HG02852 (cell line): ENCODE measurements at regions not wholly inside any gene's neighbourhood (a gene's known extent, or its start where the extent isn't known, plus 50 kb on each side); places are given as distances from the start of the nearest gene placed in this dataset.

Experiments
- ATAC-seq: cut with Tn5 transposase; IDR thresholded peaks from one replicate; pipeline ENCODE4 v1.9.1; 2021; ENCODE audit warnings: mild to moderate bottlenecking, moderate library complexity; ENCODE audit not compliant: unreplicated experiment

DNA sequence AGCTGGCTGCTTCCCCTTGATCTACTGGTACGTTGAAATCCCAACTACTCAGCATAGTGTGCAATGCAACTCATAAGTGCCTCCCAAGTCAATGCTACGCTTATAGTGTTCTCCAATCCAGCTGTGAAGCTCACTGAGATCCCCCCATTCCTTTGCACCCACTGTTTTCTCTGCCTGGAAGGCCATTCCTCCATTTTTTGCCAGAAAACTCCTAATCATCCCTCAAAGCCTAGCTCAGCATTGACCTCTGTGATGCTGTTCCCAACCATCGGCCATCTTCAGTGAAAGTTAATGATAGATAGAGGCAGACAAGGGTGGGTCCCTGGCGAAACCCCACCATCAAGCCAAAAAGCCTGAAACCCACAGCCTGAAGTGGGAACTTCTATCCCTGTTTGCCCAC lies 211.0 kb downstream of the ENC1 start:
- ATAC-seq: no peak

DNA sequence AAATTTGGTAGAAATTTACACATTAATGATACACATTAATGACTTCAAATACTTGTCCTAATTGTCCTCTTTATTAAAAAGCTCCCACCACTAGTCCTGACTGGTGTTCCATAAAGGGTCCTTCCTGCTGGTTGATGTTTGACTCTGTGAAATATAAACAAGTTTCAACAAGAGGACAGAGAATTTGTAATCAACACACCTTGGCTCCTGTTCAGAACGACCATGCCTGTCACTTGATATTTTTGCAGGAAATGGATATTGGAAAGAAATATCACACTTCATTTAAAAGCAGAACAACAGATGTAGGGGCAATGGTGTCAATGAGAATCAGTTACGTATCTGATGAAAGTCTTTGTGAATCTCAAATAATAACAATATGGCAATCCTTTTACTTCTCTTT lies 211.7 kb downstream of the ENC1 start:
- ATAC-seq: no peak

DNA sequence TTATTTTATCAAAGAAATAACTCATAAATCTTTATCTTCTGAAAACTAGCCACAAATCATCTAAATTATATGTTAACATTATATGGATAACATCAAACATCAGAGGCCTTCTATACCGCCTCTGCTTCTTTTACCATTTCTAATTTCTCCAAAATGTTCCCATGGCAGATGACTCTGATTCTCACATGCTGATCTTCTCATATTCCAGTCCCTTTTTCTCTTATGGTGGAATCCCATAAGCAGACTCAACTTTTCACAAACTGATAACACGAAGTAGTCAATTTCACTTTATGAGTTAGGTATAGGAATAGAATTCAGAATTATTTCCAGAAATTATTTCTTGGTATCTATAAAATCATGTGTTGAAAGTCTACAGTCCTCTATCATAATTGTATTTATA lies 212.3 kb downstream of the ENC1 start:
- no peak for ATAC-seq

DNA sequence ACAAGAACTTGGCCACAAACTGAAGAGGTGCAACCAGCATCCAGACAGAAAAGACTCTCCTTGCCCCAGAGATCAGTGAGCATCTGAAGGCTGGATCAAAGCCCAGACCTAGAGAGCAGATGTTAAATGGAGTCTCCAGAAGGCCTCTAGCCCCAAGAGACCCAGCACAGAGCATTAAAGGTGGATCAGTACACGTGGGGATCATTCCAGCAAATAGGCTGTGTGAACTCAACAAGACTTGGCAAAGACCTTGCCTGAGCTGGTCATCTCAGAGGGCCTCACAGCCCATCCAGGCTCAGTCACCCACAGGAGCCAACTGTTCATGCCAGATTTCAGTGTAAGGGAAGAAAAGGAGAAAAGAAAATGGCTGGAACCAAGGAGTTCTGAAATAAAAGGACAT lies 214.0 kb downstream of the ENC1 start:
- ATAC-seq: no peak

DNA sequence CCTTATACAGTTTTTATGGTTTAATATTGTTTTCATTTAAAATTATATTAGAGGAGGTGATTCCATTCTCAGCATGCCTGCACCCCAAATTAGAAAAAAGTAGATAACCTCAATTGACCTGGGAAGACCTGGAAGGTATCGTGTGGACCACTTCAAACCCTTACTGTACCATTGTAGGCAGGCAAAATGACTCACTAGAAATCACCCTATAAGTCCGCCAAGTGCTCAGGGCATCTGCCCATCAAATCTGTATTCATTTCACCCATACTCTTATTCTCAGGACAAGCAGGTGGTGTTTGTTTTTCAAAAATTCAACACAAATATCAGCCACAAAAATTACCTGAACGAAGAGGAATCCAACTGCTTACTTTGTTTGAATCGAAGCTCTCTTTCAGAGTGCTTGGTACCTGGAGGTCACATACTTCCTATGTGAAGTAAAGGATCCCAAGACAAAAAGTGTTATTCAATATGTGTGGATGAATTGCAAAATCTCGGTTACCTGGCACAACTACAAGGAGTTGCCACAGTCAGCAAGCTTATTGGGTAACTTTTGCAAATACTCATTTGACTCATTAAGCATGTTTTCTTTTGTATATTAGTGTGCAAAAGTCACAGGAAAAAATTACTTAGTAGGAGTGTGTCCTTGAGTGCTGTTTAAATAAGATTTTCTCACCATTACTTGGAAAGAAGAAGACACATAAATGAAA lies 216.2 kb downstream of the ENC1 start:
- ATAC-seq: no peak

DNA sequence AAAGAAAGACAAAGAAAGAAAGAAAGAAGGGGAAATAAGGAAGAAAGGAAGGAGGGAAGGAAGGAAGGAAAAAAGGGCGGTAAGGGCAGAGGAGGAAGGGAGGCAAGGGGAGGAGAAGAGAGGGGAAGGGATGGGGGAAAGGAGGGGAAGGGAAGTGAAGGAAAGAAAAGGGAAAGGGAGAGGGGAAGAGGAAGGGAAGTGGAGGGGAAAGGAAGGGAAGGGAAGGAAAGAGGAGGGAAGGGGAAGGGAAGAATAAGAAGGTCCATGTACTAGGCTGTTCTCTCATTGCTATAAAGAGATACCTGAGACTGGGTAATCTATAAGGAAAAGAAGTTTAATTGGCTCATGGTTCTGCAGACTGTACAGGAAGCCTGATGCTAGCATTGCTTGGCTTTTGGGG lies 217.1 kb downstream of the ENC1 start:
- ATAC-seq: no peak

DNA sequence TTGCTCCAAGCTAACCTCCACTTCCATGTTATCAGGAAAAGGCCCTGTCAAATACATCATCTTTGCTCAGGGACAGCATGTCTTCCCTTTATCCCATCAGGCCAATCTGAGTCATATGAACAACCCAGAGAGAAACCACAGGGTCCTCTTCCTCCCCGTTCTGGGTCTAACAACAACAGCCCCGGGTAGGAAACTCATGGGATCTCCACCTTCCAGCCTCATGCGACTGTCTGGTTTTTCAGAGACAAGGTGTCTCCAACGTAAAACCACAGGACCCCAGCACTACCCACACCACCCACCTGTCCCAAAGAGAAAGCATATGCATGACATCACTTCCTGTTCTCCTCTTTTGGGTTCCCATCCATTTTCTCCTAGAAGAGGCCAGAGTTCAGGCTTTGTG lies 217.9 kb downstream of the ENC1 start:
- no peak for ATAC-seq

DNA sequence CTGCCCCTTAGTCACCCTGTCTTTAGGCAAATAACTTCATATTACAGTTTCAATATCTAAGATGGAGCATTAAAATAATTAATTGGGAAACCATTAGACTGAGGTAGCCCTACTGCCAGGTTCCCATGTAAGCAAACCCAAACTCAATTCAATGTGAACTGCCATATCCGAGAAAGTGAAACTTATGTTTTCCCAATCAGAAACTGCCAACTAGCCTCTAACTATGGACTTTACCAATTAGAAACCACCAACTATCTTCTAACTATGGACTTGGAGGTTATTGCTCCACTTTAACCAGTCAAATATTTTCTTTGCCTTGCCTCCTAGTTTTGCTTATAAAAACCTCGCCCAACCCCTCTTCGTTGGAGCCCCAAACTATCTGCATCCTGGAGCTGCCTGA lies 218.5 kb downstream of the ENC1 start:
- no peak for ATAC-seq

DNA sequence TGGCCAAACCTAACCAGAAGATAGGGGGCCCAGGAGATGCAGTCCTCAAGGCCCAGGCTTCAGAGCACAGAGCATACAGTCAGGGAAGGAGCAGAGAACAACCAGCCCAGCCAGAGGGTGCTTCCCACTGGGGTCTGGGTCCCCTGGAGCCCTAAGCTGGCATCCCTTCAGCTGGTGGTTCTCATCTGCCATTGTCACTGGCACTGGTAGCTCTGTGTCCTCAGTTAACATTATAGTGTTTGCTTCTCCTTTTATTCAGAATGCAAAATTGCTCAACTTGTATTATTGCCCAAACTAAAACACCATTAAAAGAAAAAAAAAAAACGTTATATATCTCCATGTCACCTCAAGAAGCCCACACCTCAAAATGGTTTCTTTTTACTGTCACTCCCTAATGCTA lies 219.2 kb downstream of the ENC1 start:
- no peak for ATAC-seq

DNA sequence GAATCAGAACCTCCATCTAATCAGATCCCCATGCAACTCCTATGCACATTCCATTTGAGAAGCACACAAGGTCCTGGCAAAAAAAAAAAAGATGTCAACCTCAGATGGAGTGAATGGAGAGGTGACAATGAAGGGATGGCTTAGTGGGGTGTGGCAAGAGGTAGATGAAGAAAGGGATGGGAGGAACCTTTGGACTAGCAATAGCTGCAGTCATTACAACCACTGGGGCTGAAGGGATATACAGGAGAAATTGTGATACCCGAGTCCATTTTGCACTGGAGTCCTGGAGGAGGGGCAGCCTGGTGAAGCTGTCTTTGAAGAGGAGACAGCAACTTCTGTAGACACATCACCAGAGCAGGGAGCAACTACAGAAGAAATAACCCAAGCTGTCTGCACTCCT lies 219.6 kb downstream of the ENC1 start:
- ATAC-seq: no peak

DNA sequence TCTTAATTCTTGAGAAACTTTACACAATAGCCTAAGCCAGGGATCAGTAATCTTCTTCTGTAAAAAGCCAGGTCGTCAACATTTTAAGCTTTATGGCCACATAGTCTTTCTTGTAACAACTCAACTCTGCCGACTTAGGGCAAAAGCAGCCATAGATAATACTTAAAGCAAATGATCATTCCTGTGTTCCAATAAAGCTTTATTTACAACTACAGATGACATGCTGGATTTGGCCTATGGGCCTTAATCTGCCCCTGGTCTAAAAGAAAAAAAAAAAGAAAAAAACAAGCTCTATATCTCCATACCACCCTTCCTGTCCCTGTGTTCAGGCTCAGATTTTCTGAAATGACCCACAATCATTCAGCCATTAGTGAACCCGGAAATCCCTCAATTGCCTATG lies 220.3 kb downstream of the ENC1 start:
- no peak for ATAC-seq

DNA sequence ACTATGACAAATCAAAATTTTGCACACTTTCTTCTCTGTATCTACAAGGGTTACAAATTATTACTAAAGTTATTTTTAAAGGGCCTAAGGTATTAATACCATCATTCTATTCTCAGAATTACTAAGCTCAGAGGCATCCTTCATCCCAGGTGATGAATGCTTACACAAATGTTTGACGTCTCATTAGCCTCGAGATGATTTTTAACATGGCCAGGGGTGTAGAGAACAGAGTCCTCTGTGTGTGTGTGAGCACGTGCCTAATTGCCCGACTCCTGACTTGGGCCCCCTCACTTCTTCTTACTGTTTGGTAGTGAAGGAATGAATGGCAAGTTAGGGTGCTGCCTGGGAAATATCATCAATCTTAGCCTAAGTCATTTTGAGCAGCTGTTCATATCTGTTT lies 221.1 kb downstream of the ENC1 start:
- no peak for ATAC-seq

DNA sequence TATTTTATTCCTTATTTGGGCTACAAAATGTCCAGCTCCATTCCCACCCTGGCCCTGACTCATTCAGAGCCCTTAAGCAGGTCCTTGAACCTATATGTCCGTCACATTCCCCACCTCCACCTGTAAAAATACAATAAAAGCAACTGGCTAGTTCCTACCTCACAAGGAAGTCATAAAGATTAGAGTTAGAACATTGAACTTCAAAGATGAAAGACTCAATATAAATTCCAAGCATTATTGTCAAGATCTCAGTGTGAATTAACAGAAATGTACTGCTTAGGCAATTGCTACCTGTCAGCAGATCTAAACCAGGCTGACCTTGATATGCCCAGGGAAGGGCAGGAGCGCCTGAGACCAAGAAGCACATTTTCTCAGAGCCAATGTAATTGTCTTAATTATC lies 221.8 kb downstream of the ENC1 start:
- ATAC-seq: no peak

DNA sequence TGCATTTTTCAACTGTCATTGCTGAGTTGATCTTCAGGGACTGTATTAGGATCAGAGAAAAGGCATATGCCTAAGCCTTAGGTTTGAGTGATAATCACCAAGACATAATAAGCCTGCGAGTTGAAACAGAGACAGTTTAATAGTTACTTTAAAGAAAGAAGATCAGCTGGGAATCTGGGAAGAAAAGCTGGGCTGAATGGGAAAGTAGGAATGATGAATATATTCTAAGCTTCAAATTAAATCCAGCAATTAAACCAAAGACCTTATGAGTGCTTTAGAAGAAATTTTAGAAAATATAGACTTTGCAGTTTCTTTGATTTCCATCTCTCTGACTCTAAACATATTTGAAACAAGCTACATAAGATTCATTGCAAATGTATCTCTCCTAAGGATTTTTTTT lies 222.3 kb downstream of the ENC1 start:
- no peak for ATAC-seq

DNA sequence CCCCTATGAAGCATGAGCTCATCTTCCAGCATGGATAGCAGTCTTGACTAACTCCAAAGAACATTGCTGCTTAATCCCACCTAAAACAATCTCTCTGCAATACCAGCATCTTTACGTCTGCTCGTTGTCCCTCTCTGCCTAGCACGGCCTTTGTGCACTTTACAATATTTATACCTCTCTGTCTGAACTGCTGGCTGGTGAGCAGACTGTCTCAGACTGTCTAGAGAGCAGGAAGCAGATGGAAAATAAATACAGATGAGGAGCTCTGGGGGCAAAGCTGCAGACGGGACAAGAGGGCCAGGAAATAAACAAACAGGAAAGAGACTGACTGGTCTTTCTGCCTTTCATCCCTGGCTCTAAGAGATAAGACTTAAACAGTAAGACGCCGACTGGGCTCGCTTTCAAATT lies 224.8 kb downstream of the ENC1 start:
- ATAC-seq: no peak

DNA sequence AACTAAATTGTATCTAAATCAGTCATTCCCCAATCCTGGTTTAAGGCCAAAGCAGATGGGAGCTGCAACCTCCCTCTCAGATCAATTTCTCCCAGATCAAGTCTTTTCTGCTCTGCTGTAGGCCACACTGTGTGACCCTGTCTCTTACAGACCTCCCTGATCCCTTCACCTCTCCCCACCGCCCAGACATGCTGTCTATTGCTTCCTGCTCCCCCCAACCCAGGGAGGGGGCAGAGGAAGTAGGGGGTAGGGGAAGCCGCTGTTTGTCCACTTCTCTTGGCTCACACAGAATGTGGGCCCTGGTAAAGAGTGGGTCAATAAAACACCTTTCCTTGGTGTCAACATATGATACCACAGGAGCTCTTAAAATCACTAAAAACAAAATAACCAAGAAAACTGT lies 226.3 kb downstream of the ENC1 start:
- no peak for ATAC-seq

DNA sequence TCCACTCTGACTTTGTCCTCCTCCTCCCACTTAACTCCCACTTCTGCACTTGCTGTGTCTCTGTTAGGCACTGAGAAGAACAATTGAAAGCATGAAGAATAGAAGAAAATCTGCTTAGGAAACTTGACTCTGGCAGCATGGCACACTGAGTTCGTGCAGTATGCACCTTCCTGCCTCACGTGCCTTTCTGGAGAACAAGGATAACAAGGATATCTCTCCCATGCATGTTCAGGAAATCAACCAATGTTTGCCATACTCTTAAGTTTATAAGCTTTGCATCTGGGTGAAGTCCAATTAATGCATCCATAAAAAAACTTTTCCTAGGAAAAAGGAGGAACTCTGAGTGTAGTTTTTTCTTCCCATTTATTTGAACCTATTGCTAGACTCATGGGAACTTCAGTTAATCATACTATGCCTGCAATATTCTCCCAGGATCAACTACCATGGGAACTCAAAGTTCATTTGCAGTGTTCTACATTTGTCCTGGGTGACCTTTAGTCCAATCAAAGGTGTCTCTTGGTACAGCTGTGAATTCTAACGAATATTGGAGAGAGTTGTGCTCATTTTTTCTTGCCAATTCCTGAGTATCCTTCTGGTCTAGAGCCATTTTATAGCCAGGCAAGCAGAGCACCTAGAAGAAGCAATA lies 227.0 kb downstream of the ENC1 start:
- ATAC-seq: no peak

DNA sequence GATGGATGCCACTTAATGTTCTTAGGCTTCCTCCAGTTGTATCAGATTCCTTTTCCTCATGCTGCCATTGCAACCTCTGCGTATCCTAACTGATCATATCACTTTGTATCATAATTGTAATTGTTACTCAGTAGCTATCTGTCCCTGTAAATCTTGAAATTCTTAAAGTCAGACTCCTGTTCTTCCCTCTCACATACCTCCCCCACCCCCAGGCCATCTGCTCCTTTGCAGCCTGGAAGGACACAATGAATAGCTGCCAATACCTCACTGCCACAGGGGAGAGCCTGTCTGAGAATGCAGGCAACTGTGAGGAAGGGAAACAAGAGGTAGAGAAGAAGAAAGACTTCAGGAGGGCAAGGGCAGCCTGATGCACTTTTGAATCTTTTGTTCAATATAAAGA lies 228.5 kb downstream of the ENC1 start:
- ATAC-seq: no peak

DNA sequence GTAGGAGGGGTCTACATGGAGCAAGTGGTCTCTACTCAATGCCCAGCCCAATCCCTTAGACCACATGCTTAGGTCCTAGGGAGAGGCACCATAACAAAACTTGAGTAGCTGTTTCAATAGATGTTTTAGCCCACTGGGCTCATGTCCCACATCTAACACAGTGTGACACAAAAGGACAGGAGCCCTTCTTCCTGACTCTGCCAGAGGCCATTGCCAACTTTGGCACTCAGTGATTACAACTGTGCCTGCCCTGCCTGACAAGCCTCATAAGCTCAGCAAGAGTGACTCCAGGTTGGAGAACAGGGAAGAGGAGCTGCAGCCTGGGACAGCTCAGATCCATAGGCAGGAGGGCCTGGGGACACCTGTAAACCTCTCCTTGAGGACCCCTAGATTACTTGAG lies 230.8 kb downstream of the ENC1 start:
- no peak for ATAC-seq

DNA sequence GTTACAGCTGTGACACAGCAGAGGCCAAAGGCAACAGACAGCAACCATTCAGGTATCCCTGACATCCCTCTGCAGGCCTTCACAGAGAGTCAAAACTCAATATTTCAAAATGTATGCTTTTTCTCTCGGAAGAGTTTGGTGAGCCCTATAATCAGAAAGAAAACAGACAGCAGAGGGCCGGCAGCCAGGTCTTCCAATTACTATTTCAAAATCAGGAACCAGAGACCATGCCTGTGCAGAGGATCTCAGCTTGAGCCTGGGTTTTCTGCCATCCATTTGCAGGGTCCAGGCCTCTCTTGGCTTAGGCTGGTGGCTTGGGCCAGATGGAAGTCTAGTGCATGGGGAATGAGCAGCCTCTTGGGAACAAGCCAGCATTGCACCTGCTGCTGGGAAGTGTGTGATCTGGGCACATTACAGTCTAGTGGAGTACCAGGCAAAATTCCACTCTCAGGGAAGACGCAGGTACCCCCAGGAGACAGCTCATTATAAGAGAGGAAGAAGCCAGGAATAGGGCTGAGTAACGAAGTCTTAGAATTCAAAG lies 231.3 kb downstream of the ENC1 start:
- ATAC-seq: no peak

DNA sequence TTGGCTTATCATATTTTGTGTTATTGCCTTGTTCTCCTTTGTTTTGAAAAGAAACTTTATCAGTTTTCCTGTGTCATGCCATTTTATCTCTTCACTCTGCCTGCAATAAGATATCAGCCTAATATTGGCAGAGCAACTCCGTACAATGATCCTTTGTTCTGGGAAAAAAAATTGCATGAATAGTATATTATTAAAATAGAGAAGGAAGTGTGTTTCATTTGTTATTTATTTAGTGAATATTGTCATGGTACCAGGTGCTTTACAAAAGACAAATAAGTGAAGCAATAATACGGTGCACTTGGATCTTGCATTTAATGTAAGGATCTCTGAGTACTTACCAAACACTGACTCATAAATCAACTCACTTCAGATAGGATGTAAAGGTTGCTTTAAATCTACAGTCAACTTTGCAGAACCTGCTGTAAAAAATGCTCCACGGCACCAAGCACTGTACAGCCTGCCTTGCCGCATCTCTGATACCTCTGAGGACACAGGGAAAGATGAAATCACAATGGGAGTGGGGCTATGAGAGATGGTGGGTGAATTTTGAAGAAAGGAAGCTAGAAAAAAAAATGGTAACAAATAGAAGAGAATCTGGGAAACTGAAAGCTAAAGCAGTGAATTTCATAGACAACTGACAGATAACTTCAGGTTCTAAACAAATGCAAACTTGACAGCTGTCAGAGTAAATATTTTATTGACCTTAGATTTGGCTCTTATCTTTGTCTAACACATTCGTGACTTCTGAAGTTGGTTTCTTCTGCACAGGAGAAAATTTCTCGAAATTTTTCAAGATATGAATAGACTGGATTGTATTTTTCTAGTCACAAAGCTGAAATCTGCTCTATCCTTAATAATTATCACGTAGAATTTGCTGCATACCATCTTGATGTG lies 232.1 kb downstream of the ENC1 start:
- no peak for ATAC-seq

DNA sequence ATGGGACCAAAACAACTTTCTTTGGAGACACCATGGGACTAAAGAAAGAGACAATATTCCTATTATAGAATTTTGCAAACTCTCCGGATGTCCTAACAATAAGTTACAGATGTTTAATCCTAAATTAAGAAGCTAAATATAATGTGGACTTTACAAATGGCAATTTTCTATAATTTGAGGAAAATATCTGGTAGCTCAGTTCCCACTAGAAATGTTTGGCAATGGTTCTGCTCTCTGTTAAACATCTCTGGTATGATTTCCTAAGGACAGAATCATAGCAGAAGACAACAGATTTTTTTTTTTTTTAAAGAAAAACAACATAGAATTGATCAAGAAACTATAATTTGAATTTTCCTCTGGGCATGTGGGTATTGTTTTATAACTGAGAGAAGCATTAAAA lies 232.8 kb downstream of the ENC1 start:
- ATAC-seq: no peak
